Adrenal gland (tissue), 9 donors: ENCODE measurements at regions not wholly inside any gene's neighbourhood (a gene's known extent, or its start where the extent isn't known, plus 50 kb on each side); places are given as distances from the start of the nearest gene placed in this dataset.

ENCODE experiments used
- DNase-seq, 7 donors: peaks; one replicate each; pipeline ENCODE4 v3.0.0-alpha.2; 2019 to 2020
- H3K27ac ChIP-seq, 5 donors: fragments of 200-600 bp; sonication (generic) in 4 of 5; 1 replicate in 3 of 5; 2 replicates in 2 of 5; pipeline versions ENCODE4 v1.5.1 to v1.8.0; 2016 to 2020; ENCODE audit warnings: mild to moderate bottlenecking in 1 of 5
- H3K27me3 ChIP-seq: fragments of 200-600 bp; 2 replicates; pipeline ENCODE4 v1.8.0; 2021
- H3K36me3 ChIP-seq, 2 donors: fragments of 200-600 bp; replicated peaks in 1 of 2; 1 replicate in 1 of 2; 2 replicates in 1 of 2; pipeline versions ENCODE4 v1.5.1 to v1.8.0; 2018 to 2022
- H3K4me1 ChIP-seq, 2 donors: fragments of 200-600 bp; replicated peaks in 1 of 2; 1 replicate in 1 of 2; 2 replicates in 1 of 2; pipeline versions ENCODE4 v1.5.1 to v1.8.0; 2018 to 2021
- H3K4me3 ChIP-seq, 4 donors: fragments of 200-600 bp; sonication (generic) in 3 of 4; one replicate each; pipeline ENCODE4 v1.5.1; 2016 to 2018
- H3K9me3 ChIP-seq, 3 donors: fragments of 200-600 bp; sonication (generic) in 1 of 3; replicated peaks in 1 of 3; 1 replicate in 2 of 3; 2 replicates in 1 of 3; pipeline versions ENCODE4 v1.5.1 to v1.8.0; 2016 to 2021
- CTCF ChIP-seq, 6 experiments: fragments of 450-650 bp in 4 of 6; fragments of 200-600 bp in 2 of 6; sonication (generic) in 1 of 6; IDR thresholded peaks; 1 replicate in 5 of 6; 2 replicates in 1 of 6; pipeline versions ENCODE4 v1.5.1 to v1.8.0; 2016 to 2021; ENCODE audit warnings: antibody characterized with exemption in 6 of 6, mild to moderate bottlenecking in 2 of 6, moderate library complexity in 1 of 6
- POLR2A ChIP-seq, 2 donors: fragments of 450-650 bp; IDR thresholded peaks; one replicate each; pipeline ENCODE4 v1.6.1; 2017; ENCODE audit warnings: antibody characterized with exemption in 2 of 2, mild to moderate bottlenecking in 2 of 2, moderate library complexity in 1 of 2
- WGBS, 4 donors: extraction: QIAGEN DNeasy Blood & Tissue Kit in 2 of 4; methylation state at CpG; one replicate each; pipeline versions ENCODE4 v1.1.5 to v1.1.7; 2013 to 2017; 5-methylcytosine and 5-hydroxymethylcytosine counted together
- intact Hi-C, 2 donors: fragments of 100-400 bp; cut with DNase I; formaldehyde crosslinking; loops; one replicate each; pipeline versions ENCODE4 v1.14.1 to v1.15.0; 2022 to 2023
- donor health status: healthy with polysubstance abuse.
- donor health status: Bipolar disorder and iron deficiency.
- donor health status: DM: yes; HTN: yes; CAD: no.
- donor health status: DM: no; HTN: no; CAD: no.
- donor health status: DM: no; HTN: no; CAD: no.

- Histone ChIP-seq H3K27me3 (no peaks in the 10 kb centered on the region), H3K27ac (no peak overlapping the region), H3K9me3 (no peaks in the 10 kb centered on the region), H3K4me1 (no peaks in the 10 kb centered on the region), H3K36me3 (no peaks in the 10 kb centered on the region), H3K4me3 (no peak overlapping the region)
- 57 to 79% (median 64%) methylated on average over 4 of the region's 4 CpGs for WGBS, 4 donors
- no peak for DNase-seq
- no peak for TF ChIP-seq POLR2A (IDR thresholded peaks at IDR 0.05)
- intact Hi-C loops: no loop called here
Observed at GRCh38 chr6:95120984-95121383, 456.4 kb upstream of the MANEA start.

- Histone ChIP-seq H3K9me3 (no peaks in the 10 kb centered on the region), H3K27ac (no peak overlapping the region), H3K27me3 (no peaks in the 10 kb centered on the region), H3K36me3 (no peaks in the 10 kb centered on the region), H3K4me3 (no peak overlapping the region), H3K4me1 (no peaks in the 10 kb centered on the region)
- DNase-seq: no peak
- no peak for TF ChIP-seq CTCF (IDR thresholded peaks at IDR 0.05)
- TF ChIP-seq POLR2A (IDR thresholded peaks at IDR 0.05): no peak
- 65 to 73% (median 68%) methylated on average over 3 of the region's 3 CpGs for WGBS, 4 donors
- intact Hi-C loops: no loop called here
Observed at GRCh38 chr6:95127261-95127660, 450.1 kb upstream of the MANEA start.

GRCh38 chr6:95128439-95128838 is 448.9 kb upstream of the MANEA start:
- Histone ChIP-seq H3K4me1 (no peaks in the 10 kb centered on the region), H3K9me3 (no peaks in the 10 kb centered on the region), H3K27ac (no peak overlapping the region), H3K4me3 (no peak overlapping the region), H3K27me3 (no peaks in the 10 kb centered on the region), H3K36me3 (no peaks in the 10 kb centered on the region)
- TF ChIP-seq CTCF (IDR thresholded peaks at IDR 0.05): no peak
- no peak for TF ChIP-seq POLR2A (IDR thresholded peaks at IDR 0.05)
- WGBS, 4 donors: 58 to 69% (median 60%) methylated on average over 2 of the region's 2 CpGs
- intact Hi-C loops: no loop called here
- DNase-seq: no peak

GRCh38 chr6:95128947-95129346 is 448.4 kb upstream of the MANEA start:
- Histone ChIP-seq H3K27ac (no peak overlapping the region), H3K27me3 (no peaks in the 10 kb centered on the region), H3K9me3 (no peaks in the 10 kb centered on the region), H3K36me3 (no peaks in the 10 kb centered on the region), H3K4me1 (no peaks in the 10 kb centered on the region), H3K4me3 (no peak overlapping the region)
- no peak for TF ChIP-seq CTCF (IDR thresholded peaks at IDR 0.05)
- TF ChIP-seq POLR2A (IDR thresholded peaks at IDR 0.05): no peak
- WGBS, 4 donors: 31 to 42% (median 36%) methylated on average over 2 of the region's 2 CpGs
- intact Hi-C loops: no loop called here
- no peak for DNase-seq

- WGBS, 4 donors: 27 to 42% (median 31%) methylated on average over 5 of the region's 5 CpGs
- DNase-seq: no peak
- Histone ChIP-seq H3K4me1 (no peaks in the 10 kb centered on the region), H3K27ac (no peak overlapping the region), H3K9me3 (no peaks in the 10 kb centered on the region), H3K27me3 (no peaks in the 10 kb centered on the region), H3K36me3 (no peaks in the 10 kb centered on the region), H3K4me3 (no peak overlapping the region)
- intact Hi-C loops: no loop called here
- TF ChIP-seq POLR2A (IDR thresholded peaks at IDR 0.05) (no peak), CTCF (IDR thresholded peaks at IDR 0.05) (no peak)
Observed at GRCh38 chr6:95133578-95133977, 443.8 kb upstream of the MANEA start.
